Transverse colon (tissue), 4 donors: ENCODE measurements at regions not wholly inside any gene's neighbourhood (a gene's known extent, or its start where the extent isn't known, plus 50 kb on each side); places are given as distances from the start of the nearest gene placed in this dataset.

Source experiments
- CTCF ChIP-seq, 5 experiments: fragments of 200-600 bp in 3 of 5; fragments of 450-650 bp in 2 of 5; sonication (generic) in 3 of 5; IDR thresholded peaks; 1 replicate in 2 of 5; 2 replicates in 3 of 5; pipeline ENCODE4 v1.5.1; 2016 to 2017; ENCODE audit warnings: antibody characterized with exemption in 5 of 5, inconsistent platforms in 3 of 5, mild to moderate bottlenecking in 2 of 5, moderate library complexity in 1 of 5
- EP300 ChIP-seq: sonication (generic); formaldehyde crosslinking; IDR thresholded peaks from one replicate; pipeline ENCODE4 v1.6.1; 2017; ENCODE audit warnings: antibody characterized with exemption, low read depth
- POLR2A ChIP-seq: fragments of 450-650 bp; IDR thresholded peaks from one replicate; pipeline ENCODE4 v1.6.1; 2016; ENCODE audit warnings: antibody characterized with exemption, mild to moderate bottlenecking, moderate library complexity
- POLR2AphosphoS5 ChIP-seq, 3 donors: sonication (generic); formaldehyde crosslinking; IDR thresholded peaks; one replicate each; pipeline ENCODE4 v1.6.1; 2016; ENCODE audit warnings: antibody characterized with exemption in 3 of 3

- TF ChIP-seq POLR2A (no peak), CTCF (IDR thresholded peaks at IDR 0.05) (no peak), EP300 (no peak), POLR2AphosphoS5 (IDR thresholded peaks at IDR 0.05) (no peak)
These were observed 64.2 kb upstream of the ADRA2C start for GRCh38 chr4:3701736-3702560.
